Dermis microvascular lymphatic vessel endothelial cell (primary cell): ENCODE measurements at regions not wholly inside any gene's neighbourhood (a gene's known extent, or its start where the extent isn't known, plus 50 kb on each side); places are given as distances from the start of the nearest gene placed in this dataset.
A peak's percentile ranks its signal among the peaks of the same experiment; 100 is the strongest.

ENCODE experiments used
- DNase-seq, 2 donors: peaks; one replicate each; pipeline versions ENCODE4 v3.0.0 to v3.0.0-alpha.2; 2010; ENCODE audit warnings: low read depth in 2 of 2

- peak; percentile 18 to 60 for DNase-seq
Observed at GRCh38 chr6:126804332-126805064, 314.0 kb upstream of the RSPO3 start.

GRCh38 chr6:126805861-126806260, 312.6 kb upstream of the RSPO3 start:
- DNase-seq = no peak

GRCh38 chr6:126807876-126808275, 310.6 kb upstream of the RSPO3 start:
- DNase-seq = no peak

GRCh38 chr6:126811321-126811720, 307.1 kb upstream of the RSPO3 start:
- DNase-seq = peak in 1 of 2 donors; percentile 63

- DNase-seq = no peak
Observed at GRCh38 chr6:126812010-126812409, 306.5 kb upstream of the RSPO3 start.

- DNase-seq = no peak
Observed at GRCh38 chr6:126812651-126813050, 305.8 kb upstream of the RSPO3 start.

- no peak for DNase-seq
Observed at GRCh38 chr6:126820634-126821033, 297.8 kb upstream of the RSPO3 start.

- DNase-seq = no peak
Observed at GRCh38 chr6:126821706-126822105, 296.8 kb upstream of the RSPO3 start.

GRCh38 chr6:126824226-126824625, 294.2 kb upstream of the RSPO3 start:
- no peak for DNase-seq

- no peak for DNase-seq
Observed at GRCh38 chr6:126824815-126825214, 293.7 kb upstream of the RSPO3 start.

GRCh38 chr6:126826166-126826714, 292.2 kb upstream of the RSPO3 start:
- DNase-seq = no peak

GRCh38 chr6:126831461-126831860, 287.0 kb upstream of the RSPO3 start:
- no peak for DNase-seq

- DNase-seq = no peak
Observed at GRCh38 chr6:126842769-126843168, 275.7 kb upstream of the RSPO3 start.

GRCh38 chr6:126848119-126848518, 270.4 kb upstream of the RSPO3 start:
- DNase-seq = no peak

- no peak for DNase-seq
Observed at GRCh38 chr6:126867641-126868040, 250.8 kb upstream of the RSPO3 start.

GRCh38 chr6:126873351-126873750, 245.1 kb upstream of the RSPO3 start:
- peak in 1 of 2 donors; percentile 50 for DNase-seq

- DNase-seq = no peak
Observed at GRCh38 chr6:126873791-126874190, 244.7 kb upstream of the RSPO3 start.

- no peak for DNase-seq
Observed at GRCh38 chr6:126876446-126876845, 242.0 kb upstream of the RSPO3 start.

GRCh38 chr6:126880964-126881363, 237.5 kb upstream of the RSPO3 start:
- no peak for DNase-seq

GRCh38 chr6:126886106-126886505, 232.4 kb upstream of the RSPO3 start:
- DNase-seq = no peak

GRCh38 chr6:126888727-126889725, 229.4 kb upstream of the RSPO3 start:
- DNase-seq = peak in 1 of 2 donors; percentile 60

GRCh38 chr6:126890055-126890454, 228.4 kb upstream of the RSPO3 start:
- peak in 1 of 2 donors; percentile 9 for DNase-seq
